Testis (tissue), 2 donors: ENCODE measurements at regions not wholly inside any gene's neighbourhood (a gene's known extent, or its start where the extent isn't known, plus 50 kb on each side); places are given as distances from the start of the nearest gene placed in this dataset.

Experiments
- DNase-seq: peaks from one replicate; pipeline ENCODE4 v3.0.0-alpha.2; 2019
- H3K27ac ChIP-seq, 2 donors: fragments of 200-600 bp; sonication (generic); one replicate each; pipeline ENCODE4 v1.5.1; 2019
- H3K27me3 ChIP-seq: fragments of 200-600 bp; sonication (generic); one replicate; pipeline ENCODE4 v1.5.1; 2019
- H3K36me3 ChIP-seq: fragments of 200-600 bp; sonication (generic); one replicate; pipeline ENCODE4 v1.5.1; 2017; ENCODE audit warnings: low read depth; ENCODE audit errors: missing control alignments
- H3K4me1 ChIP-seq: fragments of 200-600 bp; sonication (generic); one replicate; pipeline ENCODE4 v1.5.1; 2019
- H3K4me3 ChIP-seq, 2 donors: fragments of 200-600 bp; sonication (generic); one replicate each; pipeline ENCODE4 v1.5.1; 2017 to 2019
- H3K9me3 ChIP-seq: fragments of 200-600 bp; sonication (generic); one replicate; pipeline ENCODE4 v1.5.1; 2017
- POLR2A ChIP-seq: fragments of 450-650 bp; IDR thresholded peaks from one replicate; pipeline ENCODE4 v1.6.1; 2017; ENCODE audit warnings: antibody characterized with exemption, mild to moderate bottlenecking, moderate library complexity
- WGBS, 2 donors: methylation state at CpG; one replicate each; pipeline ENCODE4 v1.1.5; 2018; 5-methylcytosine and 5-hydroxymethylcytosine counted together
- intact Hi-C: fragments of 100-400 bp; cut with DNase I; formaldehyde crosslinking; loops from one replicate; pipeline ENCODE4 v1.15.1; 2023; ENCODE audit warnings: low total_unique reads
- TF ChIP-seq, protein P1 (sequence below), 3 experiments: fragments of 450-650 bp in 2 of 3; fragments of 200-600 bp in 1 of 3; sonication (generic) in 1 of 3; IDR thresholded peaks; one replicate each; pipeline ENCODE4 v1.5.1; 2016 to 2019; ENCODE audit warnings: antibody characterized with exemption in 3 of 3, mild to moderate bottlenecking in 2 of 3, moderate library complexity in 1 of 3

DNA sequence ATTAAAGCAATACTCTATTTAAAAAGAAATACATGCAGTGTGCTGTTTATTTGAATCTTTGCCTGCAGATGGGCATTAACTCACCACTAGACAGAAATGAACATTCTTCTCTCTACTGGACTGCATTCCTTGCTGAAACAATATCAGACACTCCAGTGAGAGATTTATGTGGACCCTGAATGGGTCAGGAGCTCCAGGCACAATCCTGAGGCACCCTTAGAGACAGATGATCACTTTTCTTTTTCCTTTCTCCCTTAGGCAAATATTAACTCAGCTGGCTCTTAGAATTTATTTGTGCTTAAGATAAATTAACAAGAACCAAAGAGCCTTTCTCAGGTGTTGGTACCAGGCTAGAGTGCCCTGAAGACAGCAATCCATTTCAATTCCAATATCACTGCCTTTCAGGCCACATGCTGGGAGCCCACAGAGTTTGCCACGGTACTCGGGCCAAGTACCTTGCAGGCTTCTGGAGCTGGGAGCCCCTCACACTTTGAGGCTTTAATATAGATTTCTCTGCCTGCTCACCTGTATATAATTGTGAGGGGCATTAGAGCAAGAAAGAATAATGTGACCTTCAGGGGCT is 173.0 kb downstream of the EMP1 start:
- no peak for DNase-seq
- WGBS, 2 donors = 79 to 80% methylated on average over 2 of the region's 2 CpGs
- Histone ChIP-seq H3K4me1 (no peaks in the 10 kb centered on the region), H3K36me3 (no peaks in the 10 kb centered on the region), H3K27ac (no peak overlapping the region), H3K4me3 (no peak overlapping the region), H3K27me3 (no peaks in the 10 kb centered on the region), H3K9me3 (no peaks in the 10 kb centered on the region)
- intact Hi-C loops = no loop called here
- TF ChIP-seq, protein P1, sequence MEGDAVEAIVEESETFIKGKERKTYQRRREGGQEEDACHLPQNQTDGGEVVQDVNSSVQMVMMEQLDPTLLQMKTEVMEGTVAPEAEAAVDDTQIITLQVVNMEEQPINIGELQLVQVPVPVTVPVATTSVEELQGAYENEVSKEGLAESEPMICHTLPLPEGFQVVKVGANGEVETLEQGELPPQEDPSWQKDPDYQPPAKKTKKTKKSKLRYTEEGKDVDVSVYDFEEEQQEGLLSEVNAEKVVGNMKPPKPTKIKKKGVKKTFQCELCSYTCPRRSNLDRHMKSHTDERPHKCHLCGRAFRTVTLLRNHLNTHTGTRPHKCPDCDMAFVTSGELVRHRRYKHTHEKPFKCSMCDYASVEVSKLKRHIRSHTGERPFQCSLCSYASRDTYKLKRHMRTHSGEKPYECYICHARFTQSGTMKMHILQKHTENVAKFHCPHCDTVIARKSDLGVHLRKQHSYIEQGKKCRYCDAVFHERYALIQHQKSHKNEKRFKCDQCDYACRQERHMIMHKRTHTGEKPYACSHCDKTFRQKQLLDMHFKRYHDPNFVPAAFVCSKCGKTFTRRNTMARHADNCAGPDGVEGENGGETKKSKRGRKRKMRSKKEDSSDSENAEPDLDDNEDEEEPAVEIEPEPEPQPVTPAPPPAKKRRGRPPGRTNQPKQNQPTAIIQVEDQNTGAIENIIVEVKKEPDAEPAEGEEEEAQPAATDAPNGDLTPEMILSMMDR (IDR thresholded peaks at IDR 0.05) = no peak
- no peak for TF ChIP-seq POLR2A

DNA sequence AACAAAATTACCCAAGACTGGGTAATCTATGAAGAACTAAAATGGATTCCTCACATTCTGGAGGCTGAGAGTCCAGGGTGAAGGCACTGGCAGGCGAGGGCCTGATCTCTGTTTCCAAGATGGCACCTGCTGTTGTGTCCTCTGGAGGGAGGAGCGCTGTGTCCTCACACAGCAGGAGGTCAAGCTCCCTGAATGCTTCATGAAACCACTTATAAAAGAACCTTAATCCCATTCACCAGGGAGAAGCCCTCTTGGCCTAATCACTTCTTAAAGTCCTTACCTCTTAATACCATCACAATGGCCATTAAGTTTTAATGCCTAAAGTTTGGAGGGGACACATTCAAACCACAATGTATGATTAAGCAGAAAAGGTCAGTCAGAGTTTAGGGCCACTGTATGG is 172.4 kb downstream of the EMP1 start:
- no peak for DNase-seq
- Histone ChIP-seq H3K36me3 (no peaks in the 10 kb centered on the region), H3K4me3 (no peak overlapping the region), H3K4me1 (no peaks in the 10 kb centered on the region), H3K27me3 (no peaks in the 10 kb centered on the region), H3K27ac (no peak overlapping the region), H3K9me3 (no peaks in the 10 kb centered on the region)
- TF ChIP-seq POLR2A = no peak
- TF ChIP-seq, protein P1 (IDR thresholded peaks at IDR 0.05) = no peak
- 80 to 94% methylated on average over 2 of the region's 2 CpGs for WGBS, 2 donors
- intact Hi-C loops = no loop called here

DNA sequence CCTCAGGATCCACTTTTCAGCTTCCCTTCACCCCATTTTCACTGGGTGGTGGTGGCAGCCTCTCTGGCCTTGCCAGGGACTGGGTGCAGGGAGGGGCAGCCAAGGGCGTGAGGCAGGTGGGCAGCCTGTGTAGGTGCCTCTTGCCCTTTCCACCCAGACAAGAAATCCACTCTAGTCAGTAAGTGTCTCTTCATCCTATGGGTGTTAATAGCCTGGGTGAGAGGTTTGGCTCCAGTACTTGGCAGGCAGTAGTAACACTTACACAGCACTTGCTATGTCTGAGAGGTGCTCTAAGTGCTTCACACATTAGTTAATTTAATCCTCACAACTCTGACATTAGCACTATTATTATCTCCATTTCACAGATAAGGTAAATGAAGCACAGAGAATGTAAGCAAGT is 171.9 kb downstream of the EMP1 start:
- DNase-seq = no peak
- Histone ChIP-seq H3K4me3 (no peak overlapping the region), H3K9me3 (no peaks in the 10 kb centered on the region), H3K4me1 (no peaks in the 10 kb centered on the region), H3K36me3 (no peaks in the 10 kb centered on the region), H3K27ac (no peak overlapping the region), H3K27me3 (no peaks in the 10 kb centered on the region)
- intact Hi-C loops = no loop called here
- TF ChIP-seq, protein P1 (IDR thresholded peaks at IDR 0.05) = no peak
- TF ChIP-seq POLR2A = no peak
- WGBS, 2 donors = 86 to 87% methylated on average over 1 of the region's 1 CpG

DNA sequence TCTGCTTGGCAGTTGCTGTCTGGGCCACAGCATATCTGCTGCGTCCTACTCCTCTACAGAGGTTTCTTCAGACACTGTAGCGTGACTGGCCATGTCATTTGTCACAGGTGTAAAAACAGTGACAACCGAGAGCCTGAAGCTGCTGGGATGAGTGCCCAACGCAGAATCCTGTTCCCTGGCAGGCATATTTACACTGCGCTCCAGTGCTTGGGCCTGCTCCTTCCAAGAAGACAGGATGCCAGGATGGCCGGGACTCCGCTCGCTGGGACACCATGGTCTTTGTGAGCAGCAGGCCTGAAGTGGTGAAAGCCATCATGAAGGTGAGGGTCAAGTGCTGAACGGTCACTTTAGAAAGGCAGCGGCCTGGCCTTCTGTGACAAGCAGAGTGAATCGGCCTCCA is 171.4 kb downstream of the EMP1 start:
- 92 to 94% methylated on average over 10 to 11 of the region's 11 CpGs for WGBS, 2 donors
- Histone ChIP-seq H3K36me3 (no peaks in the 10 kb centered on the region), H3K27me3 (no peaks in the 10 kb centered on the region), H3K27ac (no peak overlapping the region), H3K9me3 (no peaks in the 10 kb centered on the region), H3K4me1 (no peaks in the 10 kb centered on the region), H3K4me3 (no peak overlapping the region)
- intact Hi-C loops = no loop called here
- TF ChIP-seq POLR2A = no peak
- TF ChIP-seq, protein P1 (IDR thresholded peaks at IDR 0.05) = no peak
- DNase-seq = no peak

DNA sequence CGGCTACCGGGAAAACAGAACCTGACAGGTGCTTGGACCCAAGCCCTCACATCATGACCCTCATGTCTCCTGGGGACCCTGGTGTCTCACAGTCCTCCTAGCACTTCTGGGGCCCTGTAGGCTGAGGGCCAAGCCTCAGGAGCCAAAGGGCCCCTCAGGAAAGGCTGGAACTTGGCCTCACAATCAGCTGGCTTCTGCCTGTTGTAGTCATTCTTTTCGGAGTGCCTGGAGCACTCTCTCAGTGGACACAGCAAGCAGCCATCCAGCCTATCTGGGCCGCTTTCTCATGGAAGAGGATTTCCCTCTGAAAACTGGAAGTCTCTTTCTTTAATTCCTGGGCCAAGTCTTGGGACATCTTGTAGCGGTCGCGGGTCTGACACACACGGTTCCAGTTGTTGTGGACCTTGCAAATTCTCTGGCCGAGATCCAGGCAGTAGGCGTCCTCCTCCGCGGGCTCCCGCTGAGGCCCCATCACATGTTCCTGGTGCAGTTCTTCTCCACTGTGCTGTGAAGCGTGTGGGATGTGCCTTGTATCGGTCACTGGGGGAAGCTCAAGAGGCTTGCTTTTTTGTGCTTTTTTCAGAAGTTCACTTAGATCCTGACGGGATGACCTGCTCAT is 169.3 kb downstream of the EMP1 start:
- Histone ChIP-seq H3K9me3 (no peaks in the 10 kb centered on the region), H3K36me3 (no peaks in the 10 kb centered on the region), H3K4me3 (no peak overlapping the region), H3K27ac (no peak overlapping the region), H3K4me1 (no peaks in the 10 kb centered on the region), H3K27me3 (no peaks in the 10 kb centered on the region)
- DNase-seq = no peak
- intact Hi-C loops = no loop called here
- WGBS, 2 donors = 54 to 66% methylated on average over 12 to 16 of the region's 16 CpGs
- no peak for TF ChIP-seq POLR2A
- TF ChIP-seq, protein P1 (IDR thresholded peaks at IDR 0.05) = no peak
